SK-MEL-5 (cell line): ENCODE measurements at regions not wholly inside any gene's neighbourhood (a gene's known extent, or its start where the extent isn't known, plus 50 kb on each side); places are given as distances from the start of the nearest gene placed in this dataset.
A peak's percentile ranks its signal among the peaks of the same experiment; 100 is the strongest.

Experiments
- DNase-seq: peaks from one replicate; pipeline ENCODE4 v3.0.0-alpha.2; 2016; ENCODE audit warnings: low read depth, low spot score
- in situ Hi-C: cut with HindIII; loops from 2 replicates; pipeline ENCODE4 v1.10.0; 2016; ENCODE audit warnings: low sequenced_read_pairs, high pct_unique_total_duplicates, low pct_unique_long_range_greater_than_20kb

DNA sequence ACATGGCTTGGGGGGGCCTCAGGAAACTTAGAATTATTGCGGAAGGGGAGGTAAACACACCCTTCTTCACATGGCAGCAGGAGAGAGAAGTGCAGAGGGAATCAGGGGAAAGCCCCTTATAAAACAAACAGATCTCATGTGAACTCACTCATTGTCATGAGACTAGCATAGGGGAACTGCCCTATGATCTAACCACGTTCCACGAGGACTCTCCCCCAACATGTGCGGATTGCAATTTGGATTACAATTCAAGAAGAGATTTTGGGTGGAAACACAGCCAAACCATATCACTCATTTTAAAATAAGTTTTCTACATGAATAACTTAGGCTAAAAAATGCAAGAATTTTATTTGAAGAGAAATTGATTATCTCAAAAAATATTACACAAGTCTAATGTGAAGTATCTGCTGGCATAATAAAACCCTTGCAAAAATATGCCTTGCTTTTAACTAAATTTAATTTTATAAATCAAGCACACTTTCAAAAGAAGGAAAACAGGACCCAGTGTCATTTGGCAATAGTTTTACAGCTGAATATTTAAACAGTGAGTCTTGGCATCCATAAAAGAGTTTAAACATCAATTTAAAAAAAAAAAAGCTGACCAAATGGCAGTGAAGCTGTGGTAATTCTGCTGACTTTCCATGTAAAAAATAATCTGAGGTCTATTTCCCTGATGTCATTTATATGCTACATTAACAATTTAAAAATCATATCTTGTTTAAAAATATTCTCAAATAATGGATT lies 1057.2 kb downstream of the NAALADL2 start:
- in situ Hi-C loops = no loop called here

DNA sequence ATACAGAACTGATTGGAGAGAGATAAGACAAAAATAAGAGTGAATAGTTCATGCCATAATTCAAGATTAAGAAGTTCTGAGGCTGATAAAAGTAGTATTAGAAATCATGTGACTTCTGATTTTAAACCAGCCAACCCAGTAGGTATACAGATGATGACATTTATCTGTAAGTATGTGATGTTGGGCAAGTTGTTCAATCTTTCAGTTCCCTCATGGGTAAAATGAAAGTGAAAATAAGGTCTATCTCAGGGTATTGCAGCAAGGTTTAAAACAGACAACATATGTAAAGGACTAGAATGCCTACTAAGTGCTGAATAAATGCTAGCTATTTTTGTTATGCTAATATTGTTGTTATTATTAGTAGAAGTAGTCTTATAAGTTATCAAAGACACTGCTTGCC lies 1055.7 kb downstream of the NAALADL2 start:
- in situ Hi-C loops = no loop called here

More for the DNA sequence above, 1057.2 kb downstream of the NAALADL2 start:
- DNase-seq = no peak

GRCh38 chr3:175913286-175913685 lies 1054.2 kb downstream of the NAALADL2 start:
- in situ Hi-C loops = no loop called here
- no peak for DNase-seq

More for the DNA sequence above, 1055.7 kb downstream of the NAALADL2 start:
- no peak for DNase-seq

- DNase-seq = no peak
- in situ Hi-C loops = no loop called here
Measured at GRCh38 chr3:175911937-175912336, 1052.8 kb downstream of the NAALADL2 start.

GRCh38 chr3:175902226-175902625 lies 1043.1 kb downstream of the NAALADL2 start:
- in situ Hi-C loops = no loop called here
- no peak for DNase-seq

DNA sequence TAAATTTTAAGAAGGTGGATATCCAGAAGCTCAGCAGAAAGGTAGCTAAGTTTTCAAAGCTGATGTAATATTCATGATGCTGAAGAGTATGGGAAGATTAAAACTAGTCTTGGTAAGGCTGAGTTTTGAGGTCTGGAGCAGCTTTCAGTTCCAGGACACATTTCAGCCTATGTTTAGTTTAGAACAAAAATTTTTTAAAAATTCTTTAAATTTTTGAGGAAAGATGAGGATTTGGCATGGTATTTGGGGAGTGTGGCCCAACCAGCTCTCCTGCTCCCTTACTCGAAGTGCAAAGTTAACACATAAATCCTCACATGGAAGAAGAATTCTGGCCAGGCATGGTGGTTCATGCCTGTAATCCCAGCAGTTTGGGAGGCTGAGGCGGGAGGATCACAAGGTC lies 1039.1 kb downstream of the NAALADL2 start:
- in situ Hi-C loops = no loop called here
- no peak for DNase-seq

GRCh38 chr3:175896655-175897054 lies 1037.5 kb downstream of the NAALADL2 start:
- in situ Hi-C loops = no loop called here

GRCh38 chr3:175895731-175896130 lies 1036.6 kb downstream of the NAALADL2 start:
- in situ Hi-C loops = no loop called here
- no peak for DNase-seq

More at GRCh38 chr3:175896655-175897054, 1037.5 kb downstream of the NAALADL2 start:
- no peak for DNase-seq

DNA sequence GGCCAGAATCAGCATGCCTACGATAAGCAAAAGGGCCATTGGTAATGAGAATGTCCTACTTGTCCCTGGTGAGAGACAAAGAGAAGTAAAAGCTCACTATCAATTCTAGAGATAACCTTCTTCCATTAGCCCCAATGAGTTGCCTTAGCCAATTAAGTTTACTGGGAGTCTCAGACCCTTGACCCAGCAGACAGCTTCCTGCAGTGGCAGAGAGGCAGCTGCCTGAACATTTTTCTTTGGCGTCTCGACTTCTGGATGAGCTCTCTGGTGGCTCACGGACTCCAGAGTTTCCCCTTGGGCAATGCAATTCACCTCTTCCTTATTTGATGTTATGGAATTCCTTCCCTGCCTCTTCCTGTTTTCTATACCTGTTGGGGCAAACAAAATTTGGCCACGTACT lies 1034.4 kb downstream of the NAALADL2 start:
- in situ Hi-C loops = no loop called here
- DNase-seq = no peak

DNA sequence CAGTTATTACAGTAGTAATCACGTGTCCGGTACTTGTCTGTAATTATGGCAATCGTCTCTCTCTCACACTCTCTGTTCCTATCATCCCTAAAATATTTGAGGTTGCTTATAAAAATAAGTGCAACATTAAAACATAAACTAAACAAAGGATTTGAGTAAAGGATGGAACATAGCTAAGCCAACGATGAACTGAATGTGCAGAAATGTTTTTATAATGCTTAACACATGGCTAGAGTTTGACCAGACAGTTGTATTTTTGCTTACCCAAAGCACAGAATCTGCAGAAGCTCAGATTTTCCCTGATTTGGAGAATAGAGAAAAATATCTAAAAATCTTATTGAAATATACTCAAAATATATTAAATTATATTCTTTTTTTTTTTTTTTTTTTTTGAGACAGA lies 1030.9 kb downstream of the NAALADL2 start:
- in situ Hi-C loops = no loop called here
- DNase-seq = no peak

DNA sequence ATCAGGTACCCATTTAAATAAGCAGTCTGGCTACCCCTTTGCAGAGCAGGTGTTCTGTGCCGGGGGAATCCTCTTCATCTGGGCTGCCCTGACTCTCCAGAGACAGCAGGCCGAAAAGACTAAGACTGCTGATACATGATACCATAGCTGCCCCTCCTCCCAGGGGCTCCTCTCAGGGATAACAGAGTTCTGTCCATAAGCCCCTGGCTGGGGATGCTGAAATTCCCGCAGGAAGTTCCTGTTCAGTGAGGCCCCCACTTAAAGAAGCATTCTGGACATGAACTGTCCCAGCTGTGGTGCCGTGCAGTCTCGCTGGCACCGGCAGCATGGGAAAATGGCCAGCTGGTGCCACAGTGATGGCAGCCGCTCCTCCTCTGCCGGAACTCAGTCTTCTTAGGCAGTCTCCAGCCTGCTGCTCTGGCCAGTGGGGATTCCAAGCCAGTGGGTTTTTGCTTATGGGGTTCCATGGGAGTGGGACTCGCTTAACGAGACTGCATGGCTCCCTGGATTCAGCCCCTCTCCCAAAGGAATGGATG lies 1026.2 kb downstream of the NAALADL2 start:
- no peak for DNase-seq
- in situ Hi-C loops = no loop called here

- in situ Hi-C loops = no loop called here
- DNase-seq = no peak
Measured at GRCh38 chr3:175879417-175879816, 1020.3 kb downstream of the NAALADL2 start.

- in situ Hi-C loops = no loop called here
- no peak for DNase-seq
Measured at GRCh38 chr3:175869404-175869803, 1010.3 kb downstream of the NAALADL2 start.

DNA sequence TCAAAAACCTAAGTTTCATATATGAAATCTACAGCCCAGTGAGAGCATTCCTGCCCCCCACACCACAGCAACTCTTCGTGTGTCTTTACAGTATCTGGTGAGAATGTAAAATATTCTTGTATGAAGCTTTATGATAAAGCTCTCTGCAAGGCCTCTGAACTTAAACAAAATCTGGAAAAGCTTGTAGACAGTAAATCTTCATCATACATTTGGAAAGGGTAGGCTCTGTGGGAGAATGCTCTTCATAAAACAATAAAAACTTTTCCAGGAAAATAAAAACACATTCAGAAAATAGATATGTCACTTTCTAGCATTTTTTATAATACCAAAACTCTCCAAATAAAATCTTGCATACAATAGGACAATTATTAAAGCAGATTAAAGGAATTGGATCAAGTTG lies 1009.5 kb downstream of the NAALADL2 start:
- in situ Hi-C loops = no loop called here

GRCh38 chr3:175865724-175866123 lies 1006.6 kb downstream of the NAALADL2 start:
- in situ Hi-C loops = no loop called here
- DNase-seq = peak; percentile 48

More for the DNA sequence above, 1009.5 kb downstream of the NAALADL2 start:
- DNase-seq = no peak

DNA sequence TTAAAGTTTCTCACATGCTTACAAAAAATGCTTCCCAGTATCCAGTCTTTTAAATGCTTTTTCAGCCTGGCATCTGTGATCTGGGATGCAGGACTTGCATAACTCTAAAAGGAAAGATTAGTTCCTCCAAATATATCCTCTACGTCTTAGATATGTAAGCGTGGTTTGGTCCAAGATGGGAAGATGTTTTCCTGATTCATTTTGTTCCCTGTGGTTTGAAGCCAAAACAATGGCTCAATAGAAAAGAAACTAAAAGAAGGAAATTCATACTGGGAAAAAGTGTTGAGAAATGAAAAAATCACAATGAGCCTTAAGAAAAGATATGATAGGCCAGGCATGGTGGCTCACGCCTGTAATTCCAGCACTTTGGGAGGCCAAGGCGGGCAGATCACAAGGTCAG lies 1002.8 kb downstream of the NAALADL2 start:
- peak; percentile 83 for DNase-seq
- in situ Hi-C loops = no loop called here
